ENCODE measurements at regions not wholly inside any gene's neighbourhood (a gene's known extent, or its start where the extent isn't known, plus 50 kb on each side); places are given as distances from the start of the nearest gene placed in this dataset.

GRCh38 chr15:70151462-70151861, 53.7 kb upstream of the TLE3 start:
- H3K23me2 ChIP-seq (ENCODE audit: insufficient read length, low read depth, low read length, poor library complexity, severe bottlenecking), result no peaks in the 10 kb centered on the region
- H3K9me3 ChIP-seq (ENCODE audit: control insufficient read depth, low read depth, low read length), result no peaks in the 10 kb centered on the region
- no peak overlapping the region for H2AFZ ChIP-seq (ENCODE audit: low read length)
- Mint-ChIP-seq H3K4me3 (no peak overlapping the region), H3K9me3 (0 out of 5 replicates have a peak, but pooled peaks cover 0 to 3% of the 10 kb centered on the region in 2 experiments), H3K36me3 (ENCODE audit: insufficient read depth in 1 of 3, low read depth in 3 of 3) (no peaks in the 10 kb centered on the region; a peak in 1 of 7 replicates), H3K27me3 (ENCODE audit: low read depth) (peaks cover 12% of the 10 kb centered on the region), H3K4me1 (peaks cover 27 to 35% of the 10 kb centered on the region in 2 experiments), H3K27ac (no peak overlapping the region)
- no peak overlapping the region for H2BK15ac ChIP-seq (ENCODE audit: low read depth, low read length)
- TF ChIP-seq, protein P1, sequence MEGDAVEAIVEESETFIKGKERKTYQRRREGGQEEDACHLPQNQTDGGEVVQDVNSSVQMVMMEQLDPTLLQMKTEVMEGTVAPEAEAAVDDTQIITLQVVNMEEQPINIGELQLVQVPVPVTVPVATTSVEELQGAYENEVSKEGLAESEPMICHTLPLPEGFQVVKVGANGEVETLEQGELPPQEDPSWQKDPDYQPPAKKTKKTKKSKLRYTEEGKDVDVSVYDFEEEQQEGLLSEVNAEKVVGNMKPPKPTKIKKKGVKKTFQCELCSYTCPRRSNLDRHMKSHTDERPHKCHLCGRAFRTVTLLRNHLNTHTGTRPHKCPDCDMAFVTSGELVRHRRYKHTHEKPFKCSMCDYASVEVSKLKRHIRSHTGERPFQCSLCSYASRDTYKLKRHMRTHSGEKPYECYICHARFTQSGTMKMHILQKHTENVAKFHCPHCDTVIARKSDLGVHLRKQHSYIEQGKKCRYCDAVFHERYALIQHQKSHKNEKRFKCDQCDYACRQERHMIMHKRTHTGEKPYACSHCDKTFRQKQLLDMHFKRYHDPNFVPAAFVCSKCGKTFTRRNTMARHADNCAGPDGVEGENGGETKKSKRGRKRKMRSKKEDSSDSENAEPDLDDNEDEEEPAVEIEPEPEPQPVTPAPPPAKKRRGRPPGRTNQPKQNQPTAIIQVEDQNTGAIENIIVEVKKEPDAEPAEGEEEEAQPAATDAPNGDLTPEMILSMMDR (conservative IDR thresholded peaks at IDR 0.05), result no peak
- no CpG with 5 or more reads among the region's 4 CpGs for WGBS (ENCODE audit: extremely low coverage, insufficient read length, low lambda C conversion rate)
- no peak overlapping the region for H4K91ac ChIP-seq (ENCODE audit: insufficient read length, low read depth, low read length)
- no peak overlapping the region for H2BK5ac ChIP-seq (ENCODE audit: insufficient read length, low read length)
- no peaks in the 10 kb centered on the region for H3K79me2 ChIP-seq (ENCODE audit: insufficient read depth, low read length)
- H3K4ac ChIP-seq (ENCODE audit: low read depth, low read length), result no peak overlapping the region
- H3K79me1 ChIP-seq (ENCODE audit: insufficient read depth, low read depth, low read length, poor library complexity, severe bottlenecking), result no peaks in the 10 kb centered on the region
- H3K4me2 ChIP-seq (ENCODE audit: insufficient read depth, insufficient read length, low read length), result no peak overlapping the region
- H3K18ac ChIP-seq (ENCODE audit: insufficient read length, low read depth, low read length), result no peak overlapping the region
- H2BK120ac ChIP-seq (ENCODE audit: low read depth, low read length, poor library complexity, severe bottlenecking), result no peak overlapping the region
- H4K20me1 ChIP-seq (ENCODE audit: control insufficient read depth, insufficient read depth, insufficient read length), result no peaks in the 10 kb centered on the region
- no peaks in the 10 kb centered on the region; the same call in 1 of the 2 replicates for H3K4me1 ChIP-seq (ENCODE audit: insufficient read depth, low read length)
- H3K9ac ChIP-seq (ENCODE audit: extremely low read depth, insufficient read length, low read length), result no peak overlapping the region
- H2AK5ac ChIP-seq (ENCODE audit: insufficient read length, low read length), result no peak overlapping the region
- H3K23ac ChIP-seq (ENCODE audit: insufficient read length, low read depth, low read length), result no peak overlapping the region
- no peak for DNase-seq
- H4K8ac ChIP-seq (replicated peaks; ENCODE audit: insufficient read length, low read depth, low read length), result no peak overlapping the region
- H2BK20ac ChIP-seq (ENCODE audit: low read depth, low read length, poor library complexity, severe bottlenecking), result no peak overlapping the region
- no peaks in the 10 kb centered on the region for H3K27me3 ChIP-seq (ENCODE audit: insufficient read depth, low read length)
- H3K14ac ChIP-seq (ENCODE audit: insufficient read depth, low read length), result no peak overlapping the region
- no peak overlapping the region for H3K56ac ChIP-seq (ENCODE audit: insufficient read length, low read depth, low read length)
- H3T11ph ChIP-seq (ENCODE audit: low read length), result no peak overlapping the region
- no peak overlapping the region for H2BK12ac ChIP-seq (ENCODE audit: insufficient read length, low read depth, low read length)
- H3K27ac ChIP-seq (ENCODE audit: insufficient read length, low read depth, low read length), result no peak overlapping the region
- H4K5ac ChIP-seq (ENCODE audit: insufficient read length, low read depth, low read length), result no peak overlapping the region
